NCI-H1436 (cell line): ENCODE measurements at regions not wholly inside any gene's neighbourhood (a gene's known extent, or its start where the extent isn't known, plus 50 kb on each side); places are given as distances from the start of the nearest gene placed in this dataset.

Experiments
- DNase-seq: peaks from one replicate; lab custom pipeline; 2025; lab: John Stamatoyannopoulos, UW

DNA sequence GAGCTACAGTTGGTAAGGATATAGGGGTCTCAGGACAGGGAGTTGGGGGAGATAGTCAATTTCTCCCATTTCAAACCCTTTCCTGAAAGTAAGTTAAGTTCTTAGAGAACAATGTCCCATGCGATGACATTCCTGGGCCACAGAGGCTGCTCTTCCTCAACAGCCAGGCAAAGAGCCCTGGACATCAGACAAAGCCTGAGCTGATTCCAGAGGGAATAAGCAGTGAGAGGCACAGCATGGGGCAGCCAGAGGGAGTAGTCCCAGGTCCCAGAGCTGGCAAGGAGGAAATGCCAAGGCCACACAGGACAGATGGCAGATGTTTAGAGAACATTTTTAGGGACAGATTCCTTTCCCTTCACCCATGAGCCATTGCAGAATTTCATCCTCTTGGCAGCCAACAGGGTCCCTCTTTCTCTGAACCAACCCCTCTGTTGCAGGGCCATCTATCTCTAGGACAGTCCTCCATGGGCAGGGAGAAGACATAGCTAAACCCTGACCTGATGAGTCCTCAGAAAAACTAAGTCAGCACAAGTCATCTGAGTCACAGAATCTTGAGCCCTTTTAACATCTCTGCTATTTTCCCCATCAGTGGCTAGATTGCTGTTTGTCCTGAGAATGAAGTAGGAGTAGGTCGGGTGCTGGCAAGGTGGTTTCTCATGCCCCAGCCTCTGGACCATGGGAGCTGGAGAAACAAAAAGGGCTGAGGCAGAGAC, 60.3 kb upstream of the CALM2 start:
- no peak for DNase-seq

DNA sequence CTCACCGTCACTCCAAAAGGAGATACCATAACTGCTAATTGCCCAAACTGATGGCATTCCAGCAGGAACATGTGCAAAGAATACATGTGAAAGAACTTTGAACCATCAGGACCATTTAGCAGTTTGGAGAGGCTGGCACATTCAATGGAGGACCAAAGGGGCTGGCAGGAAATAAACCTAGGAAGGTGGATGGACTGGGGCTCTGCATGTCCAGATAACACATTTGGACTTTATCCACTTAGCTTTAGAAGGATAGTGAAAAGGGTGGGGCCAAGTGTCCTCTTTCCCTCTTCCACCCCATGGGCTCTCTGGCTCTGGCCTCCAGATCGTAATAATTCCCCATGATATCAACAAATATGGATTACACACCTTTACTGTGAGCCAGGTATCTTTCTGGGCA, 58.8 kb upstream of the CALM2 start:
- no peak for DNase-seq

GRCh38 chr2:47234456-47234855, 58.1 kb upstream of the CALM2 start:
- DNase-seq = no peak

GRCh38 chr2:47232738-47233415, 56.6 kb upstream of the CALM2 start:
- no peak for DNase-seq

- DNase-seq = no peak
These were observed 54.1 kb upstream of the CALM2 start for GRCh38 chr2:47230418-47230817.

DNA sequence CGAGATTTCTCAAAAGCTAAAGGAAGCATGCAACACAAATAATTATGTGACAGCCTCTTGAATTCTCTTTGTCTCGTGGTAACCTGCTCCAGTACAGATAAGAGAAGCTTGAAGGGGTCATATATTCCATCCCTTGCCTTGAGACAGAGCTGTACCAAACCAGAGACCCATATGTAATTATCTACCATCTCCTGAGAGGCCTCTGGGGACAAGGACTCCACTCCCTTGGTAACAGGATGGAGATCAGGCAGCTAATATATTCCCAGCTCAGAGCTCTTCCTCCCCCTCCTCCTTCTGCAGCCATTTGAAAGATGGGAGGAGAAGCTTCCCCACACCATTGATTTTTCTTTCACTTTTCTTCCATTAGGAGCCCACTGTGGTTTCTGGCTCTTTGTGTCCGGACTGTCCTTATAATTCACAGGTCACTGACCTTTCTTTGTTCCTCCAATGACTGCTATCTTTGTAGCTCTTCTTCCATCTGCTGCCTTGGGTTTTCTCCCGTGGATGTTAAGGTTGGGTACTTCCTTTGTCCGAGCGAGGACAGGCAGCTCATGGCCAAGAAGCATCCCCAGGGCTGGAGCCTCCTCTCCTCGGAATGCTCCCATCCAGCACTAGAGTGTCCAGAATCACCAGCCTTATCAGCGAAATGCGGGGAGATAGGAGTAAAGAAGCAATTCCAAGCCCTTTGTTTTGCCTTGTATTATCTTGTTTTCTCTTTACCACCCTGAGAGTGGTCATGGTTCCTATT, 51.4 kb upstream of the CALM2 start:
- DNase-seq = peak; percentile 62

GRCh38 chr2:47226923-47227220, 50.6 kb upstream of the CALM2 start:
- DNase-seq = no peak

DNA sequence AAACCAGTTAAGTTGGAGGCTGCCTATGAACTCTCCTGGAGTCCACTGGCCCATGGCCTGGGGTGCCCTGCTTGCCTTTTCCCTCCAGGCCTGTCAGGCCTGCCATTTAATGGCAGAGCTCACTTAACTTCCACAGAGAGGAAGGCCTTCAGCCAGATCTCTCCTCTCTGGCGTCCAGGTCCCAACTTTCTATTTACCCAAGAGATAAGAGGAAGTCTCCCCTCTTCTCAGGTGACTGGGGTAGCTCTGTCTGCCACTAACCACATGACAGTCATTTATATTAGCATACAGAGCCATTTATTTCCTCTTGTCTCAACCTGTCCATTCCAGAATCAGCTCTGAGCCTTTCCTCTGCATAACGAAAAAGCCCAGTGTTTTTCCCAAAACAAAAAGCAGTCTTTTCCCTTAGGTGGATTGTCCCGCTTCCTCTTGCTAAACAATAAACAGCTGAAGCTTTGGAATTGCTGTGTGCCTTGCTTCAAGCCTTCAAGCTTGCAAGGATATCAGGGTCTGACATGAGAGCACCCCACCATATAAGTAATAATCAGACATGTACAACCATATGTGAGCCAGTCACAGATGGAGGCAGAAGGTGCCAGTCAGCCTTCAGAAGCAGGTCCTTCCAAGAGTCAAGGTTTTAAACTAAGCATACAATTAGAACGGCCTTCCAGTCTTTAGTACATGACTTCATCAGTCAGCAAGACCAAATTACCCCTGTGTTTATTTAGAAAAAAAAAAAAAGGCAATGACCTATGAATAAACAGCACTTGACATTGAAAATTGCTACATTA, 50.0 kb upstream of the CALM2 start:
- peak; percentile 77 for DNase-seq
